HG03039 (cell line): ENCODE measurements at regions not wholly inside any gene's neighbourhood (a gene's known extent, or its start where the extent isn't known, plus 50 kb on each side); places are given as distances from the start of the nearest gene placed in this dataset.

Experiments
- ATAC-seq: cut with Tn5 transposase; IDR thresholded peaks from one replicate; pipeline ENCODE4 v1.9.1; 2021; ENCODE audit warnings: mild to moderate bottlenecking, moderate library complexity; ENCODE audit not compliant: unreplicated experiment

- no peak for ATAC-seq
Measured at GRCh38 chr3:29227307-29227706, 53.6 kb upstream of the RBMS3 start.
